Aorta (tissue), 5 donors: ENCODE measurements at regions not wholly inside any gene's neighbourhood (a gene's known extent, or its start where the extent isn't known, plus 50 kb on each side); places are given as distances from the start of the nearest gene placed in this dataset.

ENCODE experiments used
- ATAC-seq: fragments of 200-7000 bp; cut with Tn5 transposase; one replicate; pipeline ENCODE4 v1.9.1; 2022; ENCODE audit warnings: moderate library complexity; ENCODE audit not compliant: low FRiP score
- DNase-seq, 2 donors: peaks; one replicate each; pipeline ENCODE4 v3.0.0-alpha.2; 2020
- H3K27ac ChIP-seq, 2 donors: one replicate each; pipeline ENCODE4 v1.5.1; 2013; ENCODE audit warnings: low read length in 2 of 2, mild to moderate bottlenecking in 2 of 2, moderate library complexity in 2 of 2, control low read depth in 1 of 2, inconsistent platforms in 1 of 2, low read depth in 1 of 2
- H3K27me3 ChIP-seq, 2 donors: one replicate each; pipeline ENCODE4 v1.6.1; 2013; ENCODE audit warnings: control low read depth in 1 of 2, low read length in 1 of 2, mild to moderate bottlenecking in 1 of 2, moderate library complexity in 1 of 2; ENCODE audit not compliant: insufficient read depth in 2 of 2, control insufficient read depth in 1 of 2
- H3K36me3 ChIP-seq, 2 donors: one replicate each; pipeline ENCODE4 v1.6.1; 2013; ENCODE audit warnings: control low read depth in 1 of 2, low read length in 1 of 2, mild to moderate bottlenecking in 1 of 2; ENCODE audit not compliant: insufficient read depth in 2 of 2, control insufficient read depth in 1 of 2
- H3K4me1 ChIP-seq, 2 donors: one replicate each; pipeline ENCODE4 v1.6.1; 2013; ENCODE audit warnings: low read length in 2 of 2, control low read depth in 1 of 2, mild to moderate bottlenecking in 1 of 2, moderate library complexity in 1 of 2; ENCODE audit not compliant: insufficient read depth in 2 of 2, control insufficient read depth in 1 of 2
- H3K4me3 ChIP-seq, 2 donors: one replicate each; pipeline ENCODE4 v1.5.1; 2013; ENCODE audit warnings: low read length in 2 of 2, control low read depth in 1 of 2, mild to moderate bottlenecking in 1 of 2
- H3K9me3 ChIP-seq: one replicate; pipeline ENCODE4 v1.6.1; 2013; ENCODE audit warnings: mild to moderate bottlenecking, low read length; ENCODE audit not compliant: control insufficient read depth
- WGBS, 2 donors: extraction: QIAGEN DNeasy Blood & Tissue Kit; methylation state at CpG; one replicate each; pipeline ENCODE4 v1.1.7; 2013; 5-methylcytosine and 5-hydroxymethylcytosine counted together
- intact Hi-C, 2 donors: fragments of 100-400 bp; cut with DNase I; formaldehyde crosslinking; loops; one replicate each; pipeline versions ENCODE4 v1.14.2 to v1.15.0; 2022
- donor health status: healthy with polysubstance abuse.
- donor health status: Bipolar disorder and iron deficiency.
- donor health status: DM: no; HTN: no; CAD: no.
- donor health status: DM: no; HTN: no; CAD: no.
- donor health status: DM: yes; HTN: yes; CAD: no.

DNA sequence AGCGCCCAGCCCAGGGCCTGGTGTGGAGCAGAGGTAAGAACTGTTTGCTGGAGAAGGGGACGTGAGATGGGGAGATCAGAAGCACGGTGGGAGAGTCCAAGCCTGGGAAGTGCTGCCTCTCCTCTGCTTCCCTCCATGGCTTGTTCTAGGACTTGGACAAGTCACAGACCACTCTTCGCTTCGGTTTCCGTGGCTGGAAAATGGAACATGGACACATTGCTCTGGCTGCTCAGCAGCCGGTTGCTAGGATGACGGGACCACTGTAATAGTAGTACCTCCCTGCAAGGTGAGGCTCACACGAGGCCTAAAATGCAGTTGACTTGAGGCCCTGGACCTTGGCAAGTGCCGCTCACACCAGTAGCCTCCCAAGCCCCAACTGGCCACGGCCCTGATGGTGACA lies 175.8 kb upstream of the FSTL4 start:
- ATAC-seq (no peak), DNase-seq (no peak)
- WGBS, 2 donors: 87 to 91% methylated on average over 11 of the region's 11 CpGs
- Histone ChIP-seq H3K9me3 (no peaks in the 10 kb centered on the region), H3K36me3 (no peaks in the 10 kb centered on the region), H3K4me1 (no peaks in the 10 kb centered on the region), H3K4me3 (no peak overlapping the region), H3K27ac (no peak overlapping the region), H3K27me3 (no peaks in the 10 kb centered on the region)
- intact Hi-C loops: no loop called here

DNA sequence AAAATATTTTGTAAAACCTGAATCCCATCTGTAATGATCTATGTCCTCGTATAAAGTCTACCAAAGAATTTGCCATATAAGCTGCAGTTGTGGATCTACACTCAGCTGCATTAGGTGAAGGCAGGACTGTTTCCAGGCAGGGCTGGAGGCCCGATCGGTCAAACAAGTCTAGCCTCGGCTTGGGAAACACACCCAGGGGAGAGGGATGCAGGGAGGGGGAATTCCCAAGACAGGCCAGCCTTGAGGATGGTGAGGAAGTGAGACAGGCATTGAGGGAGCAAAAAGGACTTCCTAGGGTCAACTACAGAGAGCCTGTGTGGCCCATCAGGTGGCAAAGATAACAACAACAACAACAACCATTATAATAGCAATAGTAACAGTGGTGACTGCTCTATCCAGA lies 174.1 kb upstream of the FSTL4 start:
- intact Hi-C loops: no loop called here
- WGBS, 2 donors: 92 to 93% methylated on average over 4 of the region's 4 CpGs

DNA sequence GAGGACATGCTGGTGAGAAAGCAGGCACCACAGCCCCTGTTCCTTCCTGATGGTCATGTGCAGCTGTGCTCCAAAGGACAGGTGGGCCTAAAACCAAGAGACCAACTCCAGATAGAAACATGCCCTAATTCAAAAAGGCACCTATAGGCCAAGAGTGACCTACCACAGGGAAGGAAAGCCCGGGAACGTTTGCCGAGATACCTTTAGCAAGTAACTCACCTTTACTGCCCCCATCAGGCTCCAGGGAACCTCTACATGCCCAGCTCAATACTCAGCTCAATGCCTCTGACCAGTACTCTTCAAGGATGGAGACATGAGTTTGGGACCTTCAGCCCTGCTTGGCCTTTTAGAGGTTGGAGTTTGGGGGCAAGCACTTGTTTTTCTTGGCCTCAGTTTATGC lies 172.8 kb upstream of the FSTL4 start:
- Histone ChIP-seq H3K9me3 (no peaks in the 10 kb centered on the region), H3K36me3 (no peaks in the 10 kb centered on the region), H3K4me1 (no peaks in the 10 kb centered on the region), H3K4me3 (no peak overlapping the region), H3K27me3 (no peaks in the 10 kb centered on the region), H3K27ac (no peak overlapping the region)
- intact Hi-C loops: no loop called here
- ATAC-seq: no peak
- DNase-seq: no peak
- WGBS, 2 donors: 83 to 84% methylated on average over 3 of the region's 3 CpGs

More for the DNA sequence above, 174.1 kb upstream of the FSTL4 start:
- H3K4me3 ChIP-seq: no peak overlapping the region
- H3K36me3 ChIP-seq: no peaks in the 10 kb centered on the region
- no peaks in the 10 kb centered on the region for H3K27me3 ChIP-seq
- H3K4me1 ChIP-seq: no peaks in the 10 kb centered on the region
- ATAC-seq: no peak
- H3K9me3 ChIP-seq: no peaks in the 10 kb centered on the region
- no peak for DNase-seq
- H3K27ac ChIP-seq: no peak overlapping the region

DNA sequence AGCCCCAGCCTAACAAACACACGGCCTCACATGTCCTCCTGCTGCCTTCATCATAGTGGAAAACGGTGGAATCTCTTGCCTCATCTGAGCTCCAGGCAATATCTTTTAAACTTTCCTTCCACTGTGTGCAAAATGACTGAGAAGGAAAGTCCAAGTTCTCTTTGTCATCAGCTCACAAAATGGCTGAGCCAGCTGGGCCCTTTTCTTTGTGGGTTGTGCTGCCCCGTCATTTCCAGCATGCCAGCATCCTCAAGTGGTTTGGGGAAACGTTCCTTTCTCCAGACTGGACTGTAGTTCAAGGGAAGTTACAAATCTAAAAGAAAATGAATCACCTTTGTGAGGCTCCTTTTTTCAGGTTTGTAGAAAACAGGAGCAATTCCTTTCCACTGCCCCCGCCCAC lies 171.1 kb upstream of the FSTL4 start:
- Histone ChIP-seq H3K27me3 (no peaks in the 10 kb centered on the region), H3K27ac (no peak overlapping the region), H3K4me3 (no peak overlapping the region), H3K9me3 (no peaks in the 10 kb centered on the region), H3K4me1 (no peaks in the 10 kb centered on the region), H3K36me3 (no peaks in the 10 kb centered on the region)
- intact Hi-C loops: no loop called here
- ATAC-seq (no peak), DNase-seq (no peak)
- WGBS, 2 donors: 77% methylated on average over 5 of the region's 5 CpGs

DNA sequence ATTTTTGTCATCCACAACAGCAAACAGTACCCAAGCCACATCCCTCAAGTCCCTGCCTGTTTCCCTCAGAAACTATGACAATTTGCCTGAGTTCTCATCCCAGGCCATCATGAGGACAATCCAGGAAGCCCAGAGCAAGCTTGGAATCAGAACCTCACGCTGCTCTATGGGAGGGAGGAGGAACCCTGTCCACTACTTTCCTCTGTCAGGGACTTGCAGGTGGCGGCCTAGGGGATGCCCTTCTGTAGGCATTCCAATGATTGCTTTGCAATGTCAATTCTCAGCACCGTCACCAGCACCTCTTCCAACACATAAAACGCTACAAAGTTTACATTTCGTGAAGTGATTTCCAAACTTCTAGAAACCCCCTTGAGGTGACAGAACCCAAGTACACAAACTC lies 170.4 kb upstream of the FSTL4 start:
- WGBS, 2 donors: 97% methylated on average over 5 of the region's 5 CpGs
- ATAC-seq (no peak), DNase-seq (no peak)
- intact Hi-C loops: no loop called here
- no peaks in the 10 kb centered on the region for H3K27me3 ChIP-seq
- H3K27ac ChIP-seq: no peak overlapping the region
- H3K36me3 ChIP-seq: no peaks in the 10 kb centered on the region
- no peak overlapping the region for H3K4me3 ChIP-seq
- no peaks in the 10 kb centered on the region for H3K9me3 ChIP-seq
- H3K4me1 ChIP-seq: no peaks in the 10 kb centered on the region

DNA sequence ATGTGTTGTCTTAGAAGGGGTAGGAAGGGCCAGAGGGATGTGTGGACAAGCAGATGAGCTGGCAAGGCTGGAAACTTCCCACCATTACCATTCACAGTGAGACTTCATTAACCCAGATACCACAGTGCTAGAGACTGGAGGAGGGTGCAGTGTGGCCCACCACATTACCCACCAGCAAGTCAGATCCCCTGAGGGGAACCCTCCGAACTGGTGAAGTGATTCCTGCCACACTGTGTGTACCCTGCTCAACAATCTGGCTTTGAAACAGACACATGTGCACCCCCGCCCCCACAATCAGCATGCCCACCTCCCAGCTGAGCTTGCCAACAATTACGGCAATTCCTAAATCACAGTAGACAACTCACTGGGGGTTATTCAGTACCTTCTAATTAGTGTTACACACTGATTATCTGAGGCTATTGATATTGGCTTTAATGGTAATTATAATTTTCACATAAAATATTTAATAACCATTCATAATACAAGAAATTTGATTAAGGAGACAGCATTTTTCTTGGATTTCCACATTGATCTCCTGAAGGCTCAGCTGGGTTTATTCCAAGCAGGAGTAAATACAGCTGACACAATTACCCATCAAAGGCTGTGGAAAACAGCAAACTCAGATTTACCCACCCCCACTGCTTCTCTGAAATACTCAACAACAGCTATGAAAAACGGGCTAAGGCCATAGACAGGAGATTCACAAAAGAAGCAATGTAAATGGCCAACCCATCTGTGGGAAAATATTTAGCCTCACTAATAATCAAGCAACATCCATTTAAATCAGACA lies 169.3 kb upstream of the FSTL4 start:
- no peak overlapping the region for H3K27ac ChIP-seq
- H3K4me1 ChIP-seq: no peaks in the 10 kb centered on the region
- DNase-seq (no peak), ATAC-seq (no peak)
- H3K9me3 ChIP-seq: no peaks in the 10 kb centered on the region
- H3K4me3 ChIP-seq: no peak overlapping the region
- intact Hi-C loops: no loop called here
- 89 to 93% methylated on average over 4 of the region's 4 CpGs for WGBS, 2 donors
- H3K27me3 ChIP-seq: no peaks in the 10 kb centered on the region
- no peaks in the 10 kb centered on the region for H3K36me3 ChIP-seq

DNA sequence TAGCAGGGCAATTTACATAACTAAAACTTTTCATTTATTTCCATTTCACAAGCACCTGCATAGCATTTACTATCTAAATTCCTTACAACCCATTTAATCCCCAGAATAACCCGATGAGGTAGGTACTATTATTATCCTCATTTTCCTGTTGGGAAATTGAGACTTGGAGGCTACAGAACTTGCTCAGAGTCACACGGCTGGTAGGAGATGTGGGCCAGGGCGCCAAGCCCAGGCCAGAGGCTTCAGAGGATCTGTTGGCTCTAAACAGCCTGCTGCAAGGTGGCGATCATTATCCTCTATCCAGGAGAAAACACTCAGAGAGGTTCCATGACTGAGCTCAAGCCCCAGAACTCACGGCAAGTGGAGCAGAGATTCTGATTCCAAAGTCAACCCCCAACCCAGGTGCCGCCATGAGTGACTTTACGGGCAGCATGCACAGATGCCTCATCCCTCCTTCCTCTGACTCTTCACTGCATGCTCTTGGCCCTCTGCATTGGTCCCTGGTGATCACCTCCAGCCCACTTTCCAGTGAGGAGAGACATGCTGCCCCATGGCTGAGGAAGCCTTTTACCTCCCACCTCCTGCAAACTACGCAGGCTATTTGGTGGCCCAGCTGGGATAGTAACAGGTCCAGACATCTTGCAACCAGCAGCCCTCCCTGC lies 168.4 kb upstream of the FSTL4 start:
- Histone ChIP-seq H3K4me1 (no peaks in the 10 kb centered on the region), H3K9me3 (no peaks in the 10 kb centered on the region), H3K36me3 (no peaks in the 10 kb centered on the region), H3K27me3 (no peaks in the 10 kb centered on the region), H3K4me3 (no peak overlapping the region), H3K27ac (no peak overlapping the region)
- 78 to 83% methylated on average over 8 of the region's 8 CpGs for WGBS, 2 donors
- ATAC-seq: no peak
- intact Hi-C loops: no loop called here
- no peak for DNase-seq

DNA sequence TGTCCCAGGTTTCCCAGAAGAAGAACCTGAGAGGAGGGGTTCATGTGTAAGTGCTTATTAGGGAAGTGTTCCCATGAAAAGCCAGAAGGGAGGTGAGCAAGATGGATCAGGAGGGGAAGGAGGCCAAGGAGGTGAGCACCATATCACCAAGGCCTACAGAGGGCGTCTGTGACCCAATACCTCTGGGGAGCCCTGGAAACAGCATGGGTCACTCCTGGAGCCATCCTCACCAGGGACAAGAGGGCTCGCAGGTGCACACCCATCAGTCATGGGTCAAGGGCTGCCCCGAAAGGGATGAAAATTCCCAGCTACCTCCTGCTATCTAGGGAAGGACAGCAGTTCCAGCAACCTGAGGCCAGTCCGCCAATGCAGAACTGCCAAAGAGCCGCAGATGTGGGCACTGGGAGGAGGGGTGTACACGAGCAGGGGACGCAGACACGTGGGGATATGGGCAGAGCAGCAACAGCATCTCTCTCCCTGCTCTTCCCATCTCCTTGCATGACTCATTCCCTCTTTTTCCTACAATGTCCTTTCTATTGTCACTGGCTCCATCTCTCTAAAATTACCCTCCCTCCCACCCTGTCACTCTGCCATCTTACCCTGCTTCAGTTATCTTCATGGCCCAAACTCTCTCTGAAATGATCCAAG lies 167.6 kb upstream of the FSTL4 start:
- Histone ChIP-seq H3K4me1 (no peaks in the 10 kb centered on the region), H3K36me3 (no peaks in the 10 kb centered on the region), H3K27ac (no peak overlapping the region), H3K4me3 (no peak overlapping the region), H3K27me3 (no peaks in the 10 kb centered on the region), H3K9me3 (no peaks in the 10 kb centered on the region)
- DNase-seq (no peak), ATAC-seq (no peak)
- intact Hi-C loops: no loop called here
- 82 to 86% methylated on average over 8 of the region's 8 CpGs for WGBS, 2 donors

DNA sequence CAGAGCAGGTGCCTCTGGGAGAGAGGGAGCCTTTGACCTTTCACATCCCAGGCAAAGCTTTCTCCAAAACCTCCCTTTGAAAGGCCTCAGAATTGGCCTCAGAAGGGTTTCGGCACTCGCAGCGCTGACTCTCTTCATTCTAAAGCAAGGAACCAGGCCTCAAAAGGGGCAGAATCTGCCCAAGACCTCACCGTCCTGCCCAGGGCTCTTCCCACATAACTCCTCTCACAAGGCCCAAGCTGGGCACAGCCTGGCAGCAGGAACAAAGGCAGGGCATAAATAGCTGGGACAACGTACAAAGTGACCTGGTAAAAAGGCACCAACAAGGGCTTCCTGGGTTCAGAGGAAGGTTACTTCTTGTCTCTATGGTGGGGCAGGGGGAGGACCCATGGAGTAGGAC lies 166.3 kb upstream of the FSTL4 start:
- ATAC-seq (no peak), DNase-seq (no peak)
- WGBS, 2 donors: 88 to 91% methylated on average over 5 of the region's 5 CpGs
- no peak overlapping the region for H3K4me3 ChIP-seq
- H3K27ac ChIP-seq: no peak overlapping the region
- H3K36me3 ChIP-seq: no peaks in the 10 kb centered on the region
- H3K27me3 ChIP-seq: no peaks in the 10 kb centered on the region
- no peaks in the 10 kb centered on the region for H3K4me1 ChIP-seq
- intact Hi-C loops: no loop called here
- H3K9me3 ChIP-seq: no peaks in the 10 kb centered on the region
